ENCODE measurements at regions not wholly inside any gene's neighbourhood (a gene's known extent, or its start where the extent isn't known, plus 50 kb on each side); places are given as distances from the start of the nearest gene placed in this dataset.
"Not testable (repeated sequence)": the region's sequence is repeated elsewhere in the genome, so short reads cannot be mapped to it uniquely, and the experiment has no call there.

GRCh38 chr6:113662688-113663333, 194.3 kb upstream of the MARCKS start:
- no peak for DNase-seq

GRCh38 chr6:113664909-113665308, 192.2 kb upstream of the MARCKS start:
- DNase-seq, result no peak

GRCh38 chr6:113668641-113669408, 188.3 kb upstream of the MARCKS start:
- DNase-seq, result no peak

- DNase-seq, result no peak
Measured at GRCh38 chr6:113669606-113670005, 187.5 kb upstream of the MARCKS start.

- no peak for DNase-seq
Measured at GRCh38 chr6:113671421-113671820, 185.7 kb upstream of the MARCKS start.

GRCh38 chr6:113672491-113673149, 184.5 kb upstream of the MARCKS start:
- DNase-seq, result no peak

- no peak for DNase-seq
Measured at GRCh38 chr6:113674075-113674474, 183.1 kb upstream of the MARCKS start.

- DNase-seq, result no peak
Measured at GRCh38 chr6:113676057-113676456, 181.1 kb upstream of the MARCKS start.

- DNase-seq, result no peak
Measured at GRCh38 chr6:113676968-113677367, 180.2 kb upstream of the MARCKS start.

- DNase-seq, result peak; percentile 26
Measured at GRCh38 chr6:113679051-113679450, 178.1 kb upstream of the MARCKS start.

- DNase-seq, result no peak
Measured at GRCh38 chr6:113680301-113680700, 176.8 kb upstream of the MARCKS start.

GRCh38 chr6:113683968-113684367, 173.2 kb upstream of the MARCKS start:
- DNase-seq, result no peak

GRCh38 chr6:113684382-113684901, 172.7 kb upstream of the MARCKS start:
- no peak for DNase-seq

GRCh38 chr6:113686049-113686448, 171.1 kb upstream of the MARCKS start:
- no peak for DNase-seq

GRCh38 chr6:113689620-113690019, 167.5 kb upstream of the MARCKS start:
- DNase-seq, result not testable (repeated sequence)

GRCh38 chr6:113690281-113691259, 166.6 kb upstream of the MARCKS start:
- DNase-seq, result no peak

- no peak for DNase-seq
Measured at GRCh38 chr6:113691260-113691656, 165.9 kb upstream of the MARCKS start.

GRCh38 chr6:113693851-113694250, 163.3 kb upstream of the MARCKS start:
- no peak for DNase-seq

GRCh38 chr6:113694278-113695077, 162.7 kb upstream of the MARCKS start:
- DNase-seq, result no peak

GRCh38 chr6:113695516-113695915, 161.6 kb upstream of the MARCKS start:
- no peak for DNase-seq

- DNase-seq, result no peak
Measured at GRCh38 chr6:113696960-113697359, 160.2 kb upstream of the MARCKS start.
